Hepatocyte (in vitro differentiated cells): ENCODE measurements at regions not wholly inside any gene's neighbourhood (a gene's known extent, or its start where the extent isn't known, plus 50 kb on each side); places are given as distances from the start of the nearest gene placed in this dataset.

Experiments
- DNase-seq: peaks from one replicate; pipeline ENCODE4 v3.0.0-alpha.2; 2016; ENCODE audit warnings: low spot score
- H2AFZ ChIP-seq: fragments of 200-600 bp; sonication (generic); 2 replicates; pipeline ENCODE4 v1.6.0; 2016; ENCODE audit warnings: antibody characterized with exemption, mild to moderate bottlenecking
- H3K27ac ChIP-seq: fragments of 200-600 bp; sonication (generic); 2 replicates; pipeline ENCODE4 v1.5.1; 2016; ENCODE audit warnings: mild to moderate bottlenecking
- H3K27me3 ChIP-seq: fragments of 200-600 bp; sonication (generic); 2 replicates; pipeline ENCODE4 v1.6.1; 2016
- H3K36me3 ChIP-seq: fragments of 200-600 bp; sonication (generic); replicated peaks from 2 replicates; pipeline ENCODE4 v1.5.1; 2016; ENCODE audit warnings: low read depth; ENCODE audit not compliant: insufficient read depth
- H3K4me1 ChIP-seq: fragments of 200-600 bp; sonication (generic); 2 replicates; pipeline ENCODE4 v1.5.1; 2016; ENCODE audit warnings: mild to moderate bottlenecking, moderate library complexity; ENCODE audit not compliant: insufficient read depth
- H3K4me2 ChIP-seq: fragments of 200-600 bp; sonication (generic); 2 replicates; pipeline ENCODE4 v1.6.0; 2016
- H3K4me3 ChIP-seq: fragments of 200-600 bp; sonication (generic); 2 replicates; pipeline ENCODE4 v1.5.1; 2016; ENCODE audit warnings: mild to moderate bottlenecking
- H3K79me2 ChIP-seq: fragments of 200-600 bp; sonication (generic); 2 replicates; pipeline ENCODE4 v1.6.0; 2017; ENCODE audit warnings: mild to moderate bottlenecking
- H3K9me2 ChIP-seq: fragments of 200-600 bp; sonication (generic); replicated peaks from 2 replicates; pipeline ENCODE4 v1.6.0; 2017; ENCODE audit warnings: mild to moderate bottlenecking; ENCODE audit not compliant: insufficient read depth
- H3K9me3 ChIP-seq: fragments of 200-600 bp; sonication (generic); 2 replicates; pipeline ENCODE4 v1.5.1; 2016; ENCODE audit warnings: low read depth, mild to moderate bottlenecking
- H4K20me1 ChIP-seq: fragments of 200-600 bp; sonication (generic); 2 replicates; pipeline ENCODE4 v1.6.0; 2016; ENCODE audit warnings: mild to moderate bottlenecking; ENCODE audit not compliant: insufficient read depth, poor library complexity, severe bottlenecking
- CTCF ChIP-seq: fragments of 200-600 bp; sonication (generic); IDR thresholded peaks from 2 replicates; pipeline ENCODE4 v1.5.1; 2016; ENCODE audit warnings: antibody characterized with exemption, mild to moderate bottlenecking; ENCODE audit not compliant: poor library complexity
- EZH2 ChIP-seq: fragments of 200-600 bp; sonication (generic); IDR thresholded peaks from 2 replicates; pipeline ENCODE4 v1.6.1; 2016; ENCODE audit warnings: antibody characterized with exemption, mild to moderate bottlenecking, borderline replicate concordance
- EZH2phosphoT487 ChIP-seq: fragments of 200-600 bp; sonication (generic); IDR thresholded peaks from one replicate; pipeline ENCODE4 v1.6.1; 2018; ENCODE audit warnings: antibody characterized with exemption, mild to moderate bottlenecking, low read depth, moderate library complexity; ENCODE audit not compliant: unreplicated experiment, severe bottlenecking
- WGBS: methylation state at CpG from one replicate; pipeline ENCODE4 v1.1.6; 2016; ENCODE audit warnings: low lambda C conversion rate; ENCODE audit errors: missing lambda C conversion rate; 5-methylcytosine and 5-hydroxymethylcytosine counted together

- no peaks in the 10 kb centered on the region for H3K27me3 ChIP-seq
- H3K4me2 ChIP-seq: no peak overlapping the region
- no peaks in the 10 kb centered on the region for H3K4me1 ChIP-seq
- H2AFZ ChIP-seq: no peak overlapping the region
- H3K4me3 ChIP-seq: no peak overlapping the region
- WGBS: 65% methylated on average over 8 of the region's 8 CpGs
- H3K36me3 ChIP-seq: no peaks in the 10 kb centered on the region
- no peaks in the 10 kb centered on the region for H3K79me2 ChIP-seq
- H3K9me3 ChIP-seq: no peaks in the 10 kb centered on the region
- H4K20me1 ChIP-seq: no peaks in the 10 kb centered on the region
- TF ChIP-seq EZH2: no peak
- no peak overlapping the region for H3K27ac ChIP-seq
- no peaks in the 10 kb centered on the region for H3K9me2 ChIP-seq
- DNase-seq: no peak
Measured at GRCh38 chrX:138127314-138127713, 561.4 kb downstream of the ZIC3 start.

GRCh38 chrX:138128027-138128671 is 562.2 kb downstream of the ZIC3 start:
- H3K79me2 ChIP-seq: no peaks in the 10 kb centered on the region
- H3K9me2 ChIP-seq: no peaks in the 10 kb centered on the region
- peak; percentile 40 for DNase-seq
- H2AFZ ChIP-seq: no peak overlapping the region
- no peaks in the 10 kb centered on the region for H3K36me3 ChIP-seq
- no peak overlapping the region for H3K27ac ChIP-seq
- H3K27me3 ChIP-seq: no peaks in the 10 kb centered on the region
- H3K9me3 ChIP-seq: no peaks in the 10 kb centered on the region
- H3K4me2 ChIP-seq: no peak overlapping the region
- H4K20me1 ChIP-seq: no peaks in the 10 kb centered on the region
- H3K4me3 ChIP-seq: no peak overlapping the region
- no peaks in the 10 kb centered on the region for H3K4me1 ChIP-seq
- TF ChIP-seq EZH2 (no peak), CTCF (peak; percentile 49)
- 51% methylated on average over 8 of the region's 8 CpGs for WGBS

GRCh38 chrX:138150709-138151108 is 560.8 kb downstream of the FGF13 start:
- Histone ChIP-seq H3K4me1 (no peaks in the 10 kb centered on the region), H3K4me2 (no peak overlapping the region), H3K9me3 (no peaks in the 10 kb centered on the region), H2AFZ (no peak overlapping the region), H3K27ac (no peak overlapping the region), H3K79me2 (no peaks in the 10 kb centered on the region), H3K36me3 (no peaks in the 10 kb centered on the region), H3K4me3 (no peak overlapping the region), H3K9me2 (no peaks in the 10 kb centered on the region), H3K27me3 (no peaks in the 10 kb centered on the region), H4K20me1 (no peaks in the 10 kb centered on the region)
- TF ChIP-seq CTCF (no peak), EZH2 (no peak), EZH2phosphoT487 (no peak)
- no peak for DNase-seq
- 32% methylated on average over 2 of the region's 2 CpGs for WGBS

- WGBS: 60% methylated on average over 2 of the region's 2 CpGs
- no peaks in the 10 kb centered on the region for H3K9me2 ChIP-seq
- DNase-seq: no peak
- H2AFZ ChIP-seq: no peak overlapping the region
- H3K27ac ChIP-seq: no peak overlapping the region
- H3K27me3 ChIP-seq: no peaks in the 10 kb centered on the region
- H3K4me2 ChIP-seq: no peak overlapping the region
- H3K79me2 ChIP-seq: no peaks in the 10 kb centered on the region
- no peak for TF ChIP-seq CTCF
- TF ChIP-seq EZH2phosphoT487: no peak
- no peak for TF ChIP-seq EZH2
- no peaks in the 10 kb centered on the region for H3K36me3 ChIP-seq
- H3K4me1 ChIP-seq: no peaks in the 10 kb centered on the region
- no peaks in the 10 kb centered on the region for H4K20me1 ChIP-seq
- H3K4me3 ChIP-seq: no peak overlapping the region
- no peaks in the 10 kb centered on the region for H3K9me3 ChIP-seq
Measured at GRCh38 chrX:138157850-138158249, 553.7 kb downstream of the FGF13 start.
